ENCODE measurements at regions not wholly inside any gene's neighbourhood (a gene's known extent, or its start where the extent isn't known, plus 50 kb on each side); places are given as distances from the start of the nearest gene placed in this dataset.

DNA sequence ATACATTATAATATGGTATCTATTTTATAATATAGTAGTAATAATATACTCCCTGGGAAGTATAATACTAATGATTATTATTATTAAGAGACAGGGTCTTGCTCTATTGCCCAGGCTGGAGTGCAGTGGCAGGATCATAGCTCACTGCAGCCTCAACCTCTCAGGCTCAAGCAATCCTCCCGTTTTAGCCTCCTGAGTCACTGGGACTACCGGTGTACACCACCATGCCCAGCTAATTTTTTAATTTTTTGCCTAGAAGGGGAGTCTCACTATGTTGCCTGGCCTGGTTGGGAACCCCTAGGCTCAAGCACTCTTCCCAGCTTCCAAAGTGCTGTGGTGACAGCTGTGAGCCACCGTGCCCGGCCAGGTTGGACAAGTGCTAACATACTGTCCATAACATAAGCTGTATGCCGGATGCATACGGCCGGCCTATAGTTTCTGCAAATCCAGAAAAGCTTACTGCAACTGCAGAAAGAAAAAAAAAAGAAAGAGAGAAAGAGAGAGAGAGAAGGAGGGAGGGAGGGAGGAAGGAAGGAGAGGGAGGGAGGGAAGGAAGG lies 94.2 kb upstream of the PPP2R3B start:
- TF ChIP-seq, protein P1, sequence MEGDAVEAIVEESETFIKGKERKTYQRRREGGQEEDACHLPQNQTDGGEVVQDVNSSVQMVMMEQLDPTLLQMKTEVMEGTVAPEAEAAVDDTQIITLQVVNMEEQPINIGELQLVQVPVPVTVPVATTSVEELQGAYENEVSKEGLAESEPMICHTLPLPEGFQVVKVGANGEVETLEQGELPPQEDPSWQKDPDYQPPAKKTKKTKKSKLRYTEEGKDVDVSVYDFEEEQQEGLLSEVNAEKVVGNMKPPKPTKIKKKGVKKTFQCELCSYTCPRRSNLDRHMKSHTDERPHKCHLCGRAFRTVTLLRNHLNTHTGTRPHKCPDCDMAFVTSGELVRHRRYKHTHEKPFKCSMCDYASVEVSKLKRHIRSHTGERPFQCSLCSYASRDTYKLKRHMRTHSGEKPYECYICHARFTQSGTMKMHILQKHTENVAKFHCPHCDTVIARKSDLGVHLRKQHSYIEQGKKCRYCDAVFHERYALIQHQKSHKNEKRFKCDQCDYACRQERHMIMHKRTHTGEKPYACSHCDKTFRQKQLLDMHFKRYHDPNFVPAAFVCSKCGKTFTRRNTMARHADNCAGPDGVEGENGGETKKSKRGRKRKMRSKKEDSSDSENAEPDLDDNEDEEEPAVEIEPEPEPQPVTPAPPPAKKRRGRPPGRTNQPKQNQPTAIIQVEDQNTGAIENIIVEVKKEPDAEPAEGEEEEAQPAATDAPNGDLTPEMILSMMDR (IDR thresholded peaks at IDR 0.05), result no peak
- no peak for TF ChIP-seq POLR2AphosphoS5 (IDR thresholded peaks at IDR 0.05)
